Putamen (tissue), 1 donor: ENCODE measurements at regions not wholly inside any gene's neighbourhood (a gene's known extent, or its start where the extent isn't known, plus 50 kb on each side); places are given as distances from the start of the nearest gene placed in this dataset.

Source experiments
- DNase-seq: peaks from one replicate; pipeline ENCODE4 v3.0.0-alpha.2; 2016; ENCODE audit warnings: low spot score

GRCh38 chr4:35217331-35217730, 1027.0 kb downstream of the ARAP2 start:
- no peak for DNase-seq

DNA sequence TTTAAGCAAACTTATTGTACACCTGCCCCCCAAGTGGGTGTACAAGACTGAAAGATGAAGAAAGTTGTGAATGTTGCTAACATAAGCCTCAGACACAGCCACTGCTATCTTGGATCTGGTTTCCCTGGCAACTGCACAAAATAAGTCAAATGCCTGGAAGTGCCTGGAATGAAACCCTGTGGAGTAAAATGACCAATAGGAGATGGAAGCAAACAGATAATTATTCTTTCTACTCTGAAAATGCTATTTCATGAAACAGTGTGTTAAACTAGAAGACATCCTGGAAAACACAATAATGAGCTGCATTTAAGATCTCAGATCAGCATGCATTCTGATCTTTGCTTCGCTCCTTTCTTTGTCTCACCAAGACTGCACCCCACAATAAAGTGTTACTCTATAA, 1016.0 kb downstream of the ARAP2 start:
- no peak for DNase-seq

GRCh38 chr4:35229021-35229420, 1015.3 kb downstream of the ARAP2 start:
- no peak for DNase-seq

DNA sequence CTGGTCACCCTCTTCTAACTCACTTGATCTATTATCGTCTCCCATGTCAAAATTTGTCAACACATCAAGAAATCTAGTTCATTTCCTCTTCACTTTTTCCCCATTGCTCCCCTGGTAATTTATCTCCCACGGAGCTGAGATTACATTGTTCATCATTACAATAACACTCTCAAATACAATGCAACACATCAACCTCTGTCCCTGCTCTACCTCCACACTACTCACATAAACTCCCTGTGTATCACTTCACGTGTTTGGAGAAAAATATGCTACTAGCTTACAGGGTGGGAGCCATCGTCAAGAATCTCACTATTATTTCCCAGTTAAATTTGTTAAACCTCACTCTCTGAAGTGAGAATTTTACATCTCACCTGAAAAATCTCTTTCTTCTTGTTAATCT, 1006.4 kb downstream of the ARAP2 start:
- no peak for DNase-seq

DNA sequence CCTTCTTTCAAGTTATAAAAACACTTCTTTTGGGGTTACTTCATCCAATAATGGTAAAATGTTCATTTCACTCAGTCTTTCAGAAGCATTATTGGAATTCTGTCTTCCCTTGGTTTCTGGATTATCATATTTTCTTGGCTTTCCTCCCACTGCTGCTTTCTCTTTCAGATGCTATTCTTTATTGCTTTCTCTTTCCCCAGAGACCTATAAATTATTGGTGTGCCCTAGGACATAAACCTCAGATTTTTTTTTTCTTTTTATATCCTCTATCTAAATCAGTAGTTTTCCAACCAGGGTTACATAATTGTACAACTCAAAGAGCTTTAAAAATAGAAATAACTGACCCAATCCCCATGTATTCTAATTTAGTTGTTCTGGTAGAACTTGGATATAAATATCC, 1005.5 kb downstream of the ARAP2 start:
- DNase-seq, result no peak

DNA sequence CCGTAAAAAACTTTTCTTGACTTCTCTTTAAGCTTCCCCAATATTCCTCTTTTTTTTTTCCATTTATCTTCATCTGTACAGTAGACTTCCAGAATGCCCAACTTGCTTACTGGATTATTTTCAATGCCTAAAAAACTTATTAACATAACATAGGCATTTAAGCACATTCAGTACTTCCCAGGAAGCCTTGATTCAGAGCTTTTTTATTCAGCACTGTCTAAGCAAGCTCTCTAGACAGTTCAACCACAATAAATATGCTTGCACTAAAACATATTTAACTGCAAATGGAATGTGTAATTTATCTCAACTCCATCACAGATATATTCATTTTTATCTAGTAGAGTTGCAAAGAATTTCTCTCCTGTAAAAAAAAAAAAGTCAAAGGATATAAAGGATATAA, 997.8 kb downstream of the ARAP2 start:
- no peak for DNase-seq

DNA sequence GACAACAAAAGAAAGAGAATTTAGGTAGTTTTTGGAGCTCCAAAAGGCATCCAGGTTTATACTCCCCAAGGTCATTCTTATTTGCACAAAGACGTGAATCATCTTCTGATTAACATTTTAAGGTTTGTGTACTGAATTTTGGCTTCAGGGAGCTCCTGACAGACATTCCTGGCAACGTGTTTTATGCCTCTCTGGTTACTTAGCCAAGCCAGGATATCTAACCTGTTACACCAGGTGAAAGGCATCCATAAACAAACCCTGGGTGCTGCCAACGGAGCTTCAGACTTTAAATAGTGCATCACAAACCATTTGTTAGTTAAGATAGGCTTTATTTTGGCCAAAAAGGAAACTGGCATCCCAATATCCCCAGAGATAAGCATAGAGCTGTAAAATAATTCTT, 997.3 kb downstream of the ARAP2 start:
- no peak for DNase-seq

DNA sequence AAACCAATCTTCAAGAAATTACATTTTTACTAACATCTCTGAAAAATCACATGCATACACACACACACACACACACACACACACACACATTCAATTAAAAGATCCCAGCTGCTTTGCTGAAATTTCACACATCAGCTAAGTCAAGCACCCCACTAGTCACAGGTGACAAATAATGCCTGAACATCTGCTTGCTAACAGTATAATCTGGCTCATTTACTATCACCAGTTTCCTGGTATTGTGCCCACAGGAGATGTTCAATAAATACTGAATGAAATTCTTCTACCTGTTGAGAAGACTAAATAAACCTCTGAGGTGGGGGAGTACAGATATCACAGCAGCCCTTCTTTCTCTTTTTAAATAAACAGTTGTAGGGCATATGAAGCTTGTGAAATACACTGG, 994.0 kb downstream of the ARAP2 start:
- no peak for DNase-seq

DNA sequence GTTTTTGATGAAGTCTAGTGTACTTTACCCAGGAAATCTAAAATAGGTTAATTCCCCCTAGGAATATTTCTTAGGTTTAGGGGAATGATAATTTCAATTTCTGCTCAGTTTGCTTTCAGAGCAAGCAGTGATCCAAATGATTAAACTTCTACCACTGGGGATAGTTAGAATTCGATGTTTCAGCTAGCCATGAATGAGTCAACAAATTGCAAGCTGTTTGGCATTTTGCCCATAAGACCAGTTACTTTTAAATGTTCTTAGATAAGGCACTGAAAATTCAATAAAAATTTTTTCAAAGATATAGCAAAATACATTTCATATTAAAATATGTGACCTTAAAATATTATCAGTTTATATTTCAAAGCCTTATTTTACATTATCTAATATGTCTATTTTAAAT, 993.6 kb downstream of the ARAP2 start:
- no peak for DNase-seq

GRCh38 chr4:35252071-35252470, 992.2 kb downstream of the ARAP2 start:
- no peak for DNase-seq

GRCh38 chr4:35252866-35253265, 991.4 kb downstream of the ARAP2 start:
- DNase-seq, result no peak

DNA sequence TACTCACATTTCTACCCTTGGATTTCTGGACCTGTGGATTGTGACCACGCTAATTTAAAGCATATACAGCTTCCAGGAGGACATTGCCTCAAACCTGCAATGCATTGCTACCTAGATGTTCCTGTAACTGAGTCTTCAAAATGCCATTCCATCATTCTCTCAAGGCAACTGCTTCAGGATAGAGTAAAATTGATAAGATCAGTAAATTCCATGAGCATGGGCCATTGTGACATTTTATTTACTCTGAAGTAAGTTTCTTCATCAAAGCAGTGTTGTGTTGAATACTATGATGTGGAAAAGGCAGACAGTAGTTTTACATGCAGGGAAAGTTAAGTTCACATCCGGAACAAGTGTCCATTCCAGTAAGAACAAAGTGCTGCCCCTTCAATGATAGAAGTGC, 991.0 kb downstream of the ARAP2 start:
- no peak for DNase-seq

GRCh38 chr4:35286434-35286833, 957.9 kb downstream of the ARAP2 start:
- DNase-seq, result no peak

GRCh38 chr4:35300996-35301774, 943.1 kb downstream of the ARAP2 start:
- DNase-seq, result no peak

DNA sequence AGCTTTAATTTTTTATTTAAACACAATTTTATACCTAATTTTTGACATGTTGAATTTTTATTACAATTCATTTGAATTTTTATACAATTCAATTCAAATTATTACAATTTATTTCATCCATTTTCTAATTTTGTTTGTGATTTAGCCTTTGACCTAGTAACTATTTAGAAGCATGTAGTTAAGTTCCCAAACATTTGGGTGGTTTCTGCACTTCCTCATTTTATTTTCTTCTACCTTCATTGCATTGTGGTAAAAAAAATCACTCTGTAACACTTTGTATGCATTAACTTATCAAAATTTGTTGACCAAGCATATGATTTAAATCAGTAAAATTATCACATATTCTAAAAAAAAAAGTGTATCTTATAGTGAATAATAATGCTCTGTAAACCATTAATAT, 928.9 kb downstream of the ARAP2 start:
- no peak for DNase-seq

DNA sequence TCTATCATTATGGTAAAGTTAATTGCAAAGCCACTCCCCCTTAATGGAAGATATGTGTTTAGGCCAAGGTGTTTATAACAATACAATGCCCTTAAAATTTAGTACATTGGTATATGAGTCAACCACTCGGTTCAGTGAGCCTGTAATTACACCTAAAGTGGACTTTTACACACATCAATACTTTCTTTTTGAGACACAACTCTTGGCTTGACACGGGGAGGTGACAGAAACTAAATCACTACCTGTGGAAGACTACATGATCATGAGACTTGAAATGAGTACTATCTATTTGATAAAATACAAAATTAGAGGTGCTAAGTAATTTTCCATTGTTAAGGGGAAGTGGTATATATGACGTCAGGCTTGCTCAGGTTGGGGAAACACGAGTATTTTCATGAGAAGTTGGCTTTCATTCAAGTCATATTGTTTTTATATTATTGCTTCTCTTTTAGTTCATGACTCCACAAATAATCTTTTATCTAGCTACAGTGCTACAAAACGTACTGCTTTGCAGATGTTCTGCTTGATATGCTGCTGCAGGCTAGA, 918.3 kb downstream of the ARAP2 start:
- no peak for DNase-seq

- no peak for DNase-seq
Measured at GRCh38 chr4:35342833-35343232, 901.5 kb downstream of the ARAP2 start.

DNA sequence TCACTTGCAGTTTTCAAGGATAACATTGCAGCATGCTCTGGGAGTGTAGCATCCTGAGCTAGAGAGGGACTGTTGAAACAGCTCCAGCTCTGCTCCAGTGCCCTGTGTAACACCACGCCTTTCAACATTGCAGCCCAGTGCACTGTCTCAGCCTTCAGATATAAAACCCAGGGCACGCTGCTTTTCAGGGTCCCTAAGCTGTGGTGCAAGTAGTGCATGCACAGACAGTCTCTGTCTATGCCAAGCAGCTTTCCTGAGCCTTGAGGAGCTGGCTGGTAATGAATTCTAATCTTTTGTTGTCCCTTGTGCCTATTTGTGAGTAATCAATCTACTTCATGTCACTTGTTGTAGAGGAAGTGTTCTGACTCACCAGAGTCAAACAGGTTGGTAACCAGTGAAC, 897.0 kb downstream of the ARAP2 start:
- DNase-seq, result no peak

DNA sequence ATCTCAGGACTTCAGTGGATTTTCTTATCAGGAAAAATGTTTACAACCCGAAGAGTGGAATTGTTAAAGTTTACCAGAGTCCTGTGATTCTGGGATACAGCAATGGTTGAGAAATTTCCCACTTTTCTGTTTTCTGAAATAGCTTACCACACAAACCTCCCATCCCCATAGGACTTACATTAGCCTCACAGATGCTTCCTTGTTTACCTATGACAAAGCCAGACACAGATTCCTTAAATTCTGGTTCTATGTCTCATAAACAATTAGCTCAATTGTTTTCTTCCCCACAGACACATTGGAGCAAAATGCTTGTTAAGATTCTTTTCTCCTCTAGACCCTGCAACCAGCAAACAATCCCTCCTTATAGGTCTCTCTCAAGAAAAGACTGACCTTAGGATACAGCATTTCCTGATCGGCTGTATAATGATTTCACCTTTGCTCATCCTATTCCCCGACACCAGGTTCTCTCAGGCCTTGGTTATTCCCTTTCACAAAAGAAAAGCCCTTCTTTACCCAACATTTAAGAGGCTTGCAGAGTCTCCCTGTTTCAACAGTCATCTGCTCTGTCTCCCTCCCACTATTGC, 886.2 kb downstream of the ARAP2 start:
- no peak for DNase-seq

GRCh38 chr4:35364321-35364870, 879.9 kb downstream of the ARAP2 start:
- no peak for DNase-seq

GRCh38 chr4:35365186-35365585, 879.1 kb downstream of the ARAP2 start:
- DNase-seq, result no peak

DNA sequence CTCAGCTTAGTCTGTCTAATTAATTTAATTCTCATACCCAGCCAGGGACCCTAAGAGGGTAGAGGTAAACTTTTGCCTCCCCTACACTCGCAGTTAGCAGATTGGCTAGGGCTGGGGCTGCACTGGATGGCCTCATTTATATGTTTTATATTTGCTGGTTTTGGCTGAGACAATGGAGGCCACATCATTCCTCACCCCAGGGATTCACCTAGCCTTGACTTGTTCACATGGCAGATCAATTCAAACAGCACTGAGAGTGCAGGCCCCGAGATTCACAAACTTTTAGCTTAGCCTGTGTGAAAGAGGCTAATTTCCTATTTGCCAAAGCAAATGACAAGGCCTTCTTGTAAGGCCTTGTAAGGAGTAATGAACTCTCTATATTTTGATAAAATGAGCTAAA, 844.4 kb downstream of the ARAP2 start:
- DNase-seq, result no peak

- no peak for DNase-seq
Measured at GRCh38 chr4:35423104-35423503, 821.2 kb downstream of the ARAP2 start.
